Lower leg skin (tissue), 3 donors: ENCODE measurements at regions not wholly inside any gene's neighbourhood (a gene's known extent, or its start where the extent isn't known, plus 50 kb on each side); places are given as distances from the start of the nearest gene placed in this dataset.

Experiments used
- POLR2A ChIP-seq, 2 donors: fragments of 450-650 bp; IDR thresholded peaks; one replicate each; pipeline ENCODE4 v1.6.1; 2016 to 2017; ENCODE audit warnings: antibody characterized with exemption in 2 of 2, mild to moderate bottlenecking in 1 of 2, moderate library complexity in 1 of 2
- TF ChIP-seq, protein P1 (sequence below), 3 donors: fragments of 450-650 bp; IDR thresholded peaks; one replicate each; pipeline ENCODE4 v1.5.1; 2016; ENCODE audit warnings: antibody characterized with exemption in 3 of 3, mild to moderate bottlenecking in 3 of 3, moderate library complexity in 2 of 3

DNA sequence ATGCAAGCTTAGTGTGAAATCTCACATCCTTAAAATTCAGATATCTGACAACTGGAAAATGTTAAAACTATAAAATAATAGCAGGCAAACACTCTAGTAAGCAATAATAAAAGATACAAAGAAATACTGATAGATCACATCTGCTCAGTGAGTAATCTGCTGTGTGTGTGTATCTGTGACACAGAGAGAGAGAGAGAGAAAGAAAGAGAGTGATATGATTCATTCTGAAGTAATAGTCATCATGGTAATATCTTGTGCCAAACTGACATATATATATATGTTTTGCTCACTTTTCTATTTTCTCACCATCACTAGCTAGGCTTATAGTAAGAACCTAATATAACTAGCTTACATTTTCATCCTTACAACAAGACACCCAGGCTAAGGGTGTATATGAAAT, 288.0 kb upstream of the SLITRK6 start:
- TF ChIP-seq, protein P1, sequence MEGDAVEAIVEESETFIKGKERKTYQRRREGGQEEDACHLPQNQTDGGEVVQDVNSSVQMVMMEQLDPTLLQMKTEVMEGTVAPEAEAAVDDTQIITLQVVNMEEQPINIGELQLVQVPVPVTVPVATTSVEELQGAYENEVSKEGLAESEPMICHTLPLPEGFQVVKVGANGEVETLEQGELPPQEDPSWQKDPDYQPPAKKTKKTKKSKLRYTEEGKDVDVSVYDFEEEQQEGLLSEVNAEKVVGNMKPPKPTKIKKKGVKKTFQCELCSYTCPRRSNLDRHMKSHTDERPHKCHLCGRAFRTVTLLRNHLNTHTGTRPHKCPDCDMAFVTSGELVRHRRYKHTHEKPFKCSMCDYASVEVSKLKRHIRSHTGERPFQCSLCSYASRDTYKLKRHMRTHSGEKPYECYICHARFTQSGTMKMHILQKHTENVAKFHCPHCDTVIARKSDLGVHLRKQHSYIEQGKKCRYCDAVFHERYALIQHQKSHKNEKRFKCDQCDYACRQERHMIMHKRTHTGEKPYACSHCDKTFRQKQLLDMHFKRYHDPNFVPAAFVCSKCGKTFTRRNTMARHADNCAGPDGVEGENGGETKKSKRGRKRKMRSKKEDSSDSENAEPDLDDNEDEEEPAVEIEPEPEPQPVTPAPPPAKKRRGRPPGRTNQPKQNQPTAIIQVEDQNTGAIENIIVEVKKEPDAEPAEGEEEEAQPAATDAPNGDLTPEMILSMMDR (IDR thresholded peaks at IDR 0.05), result no peak
- no peak for TF ChIP-seq POLR2A (IDR thresholded peaks at IDR 0.05)
